Urothelium cell line (cell line): ENCODE measurements at regions not wholly inside any gene's neighbourhood (a gene's known extent, or its start where the extent isn't known, plus 50 kb on each side); places are given as distances from the start of the nearest gene placed in this dataset.
"Not testable (repeated sequence)": the region's sequence is repeated elsewhere in the genome, so short reads cannot be mapped to it uniquely, and the experiment has no call there.

ENCODE experiments used
- DNase-seq: peaks from one replicate; pipeline ENCODE4 v3.0.0; 2011; ENCODE audit warnings: low spot score, mixed read lengths
- FAIRE-seq: peaks from 2 replicates; lab custom pipeline; 2011; peaks lifted over from hg19 to GRCh38; lab: Jason Lieb, UNC

DNA sequence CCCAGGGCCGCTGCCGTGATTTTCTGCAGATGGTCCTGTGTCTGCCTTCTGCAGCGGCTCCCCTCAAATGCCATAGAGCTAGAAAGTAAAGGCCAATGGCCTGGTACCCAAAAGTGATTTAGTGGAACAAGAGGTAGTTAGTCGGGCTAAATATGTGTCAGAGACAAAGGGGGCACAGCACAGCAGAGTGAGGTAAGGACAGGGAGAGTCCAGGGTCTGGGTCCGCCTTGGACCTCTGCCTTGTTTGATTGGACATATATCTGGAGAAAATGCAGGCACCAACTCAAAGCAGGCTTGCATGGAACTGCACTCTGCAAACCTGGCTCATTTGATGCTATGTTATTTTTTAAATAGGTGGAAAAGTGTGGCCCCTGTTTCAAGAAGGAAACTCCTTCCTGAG, 249.6 kb upstream of the B3GAT1 start:
- DNase-seq (no peak), FAIRE-seq (no peak)

DNA sequence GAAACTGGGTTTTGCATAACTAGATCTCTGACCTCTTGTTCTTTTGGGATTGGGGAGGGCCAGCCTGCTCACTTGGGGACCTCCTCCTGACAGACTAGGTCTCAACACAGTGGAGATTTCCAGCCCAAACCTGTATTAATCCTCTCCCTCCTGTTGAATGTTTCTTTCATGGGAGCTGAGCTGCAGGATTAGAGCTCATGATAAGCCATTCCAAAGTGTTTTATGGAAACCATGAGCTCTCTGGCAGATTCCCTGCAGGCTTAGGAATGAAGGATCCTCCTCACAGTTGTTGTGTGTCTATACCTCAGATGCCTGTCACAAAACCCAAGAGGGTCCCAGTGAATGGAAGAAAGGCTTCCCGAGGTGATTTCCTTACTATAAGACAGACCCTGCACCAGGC, 248.4 kb upstream of the B3GAT1 start:
- DNase-seq, result no peak
- FAIRE-seq, result no peak

GRCh38 chr11:134659882-134660281, 247.8 kb upstream of the B3GAT1 start:
- no peak for DNase-seq

DNA sequence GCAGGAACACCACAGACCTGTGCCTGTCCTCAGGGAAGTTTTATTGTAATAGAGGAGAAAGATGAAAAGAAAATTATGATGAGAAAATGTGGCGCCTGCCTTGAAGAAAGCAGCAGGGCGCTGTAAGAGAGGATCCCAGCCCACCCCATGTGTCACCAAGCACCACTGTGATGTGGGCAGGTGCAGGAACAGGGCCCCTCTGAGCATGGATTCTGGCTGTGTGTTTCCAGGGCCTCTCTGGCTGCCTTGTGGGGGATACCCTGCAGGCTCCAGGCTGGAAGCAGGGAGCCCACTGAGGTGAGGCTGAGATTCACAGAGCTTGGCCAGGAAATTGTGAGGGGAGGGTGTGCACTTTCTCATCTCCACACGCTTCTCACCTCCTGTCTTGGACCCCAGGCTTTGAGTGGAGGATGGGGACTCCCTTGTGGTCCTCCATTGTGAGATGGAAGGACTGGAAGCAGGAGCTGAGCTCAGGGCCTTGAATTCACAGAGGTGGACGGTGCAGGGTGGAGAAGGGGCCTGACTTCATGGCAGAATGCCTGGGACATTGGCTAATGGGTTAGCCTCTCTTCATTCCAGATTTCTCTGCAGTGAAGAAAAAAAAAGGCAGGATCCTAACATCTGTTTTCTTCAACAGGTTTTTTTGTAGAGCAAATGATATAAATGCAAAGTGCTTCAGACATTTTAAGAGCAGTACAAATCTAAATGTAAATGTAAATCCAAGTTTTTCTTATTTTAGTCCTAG, 246.6 kb upstream of the B3GAT1 start:
- DNase-seq (no peak), FAIRE-seq (no peak)

More at GRCh38 chr11:134659882-134660281, 247.8 kb upstream of the B3GAT1 start:
- FAIRE-seq, result no peak

GRCh38 chr11:134657631-134658030, 245.6 kb upstream of the B3GAT1 start:
- DNase-seq (no peak), FAIRE-seq (no peak)

DNA sequence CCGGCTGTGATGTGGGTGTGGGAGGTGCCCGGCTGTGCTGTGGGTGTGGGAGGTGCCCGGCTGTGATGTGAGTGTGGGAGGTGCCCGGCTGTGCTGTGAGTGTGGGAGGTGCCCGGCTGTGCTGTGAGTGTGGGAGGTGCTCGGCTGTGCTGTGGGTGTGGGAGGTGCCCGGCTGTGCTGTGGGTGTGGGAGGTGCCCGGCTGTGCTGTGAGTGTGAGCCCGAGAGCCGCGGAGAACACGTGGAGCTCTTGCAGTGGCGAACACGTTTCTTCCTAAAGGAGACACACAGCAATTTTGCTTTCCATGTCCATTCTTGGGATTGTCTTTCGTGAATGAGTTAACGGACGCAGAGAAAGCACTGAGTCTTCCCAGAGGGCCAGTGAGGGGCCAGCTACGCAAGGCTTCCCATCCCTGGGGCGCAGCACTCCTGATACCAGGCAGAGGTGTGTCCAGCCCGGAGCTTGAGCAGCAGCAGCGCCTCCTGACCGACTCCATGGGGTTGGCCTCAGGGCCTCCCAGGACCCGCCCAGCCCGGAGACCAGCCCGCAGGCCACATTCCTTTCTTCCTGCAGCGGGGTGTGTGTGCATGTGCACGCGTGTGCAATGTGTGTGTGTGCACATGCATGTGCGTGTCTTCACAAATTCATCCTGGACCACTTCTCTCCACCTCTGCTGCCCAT, 245.0 kb upstream of the B3GAT1 start:
- peak; percentile 100 for FAIRE-seq

GRCh38 chr11:134656086-134656840, 244.2 kb upstream of the B3GAT1 start:
- DNase-seq, result peak; percentile 38
- not testable (repeated sequence) for FAIRE-seq

More for the DNA sequence above, 245.0 kb upstream of the B3GAT1 start:
- DNase-seq, result peak; percentile 62

- DNase-seq (no peak), FAIRE-seq (no peak)
Measured at GRCh38 chr11:134655189-134655989, 243.3 kb upstream of the B3GAT1 start.

DNA sequence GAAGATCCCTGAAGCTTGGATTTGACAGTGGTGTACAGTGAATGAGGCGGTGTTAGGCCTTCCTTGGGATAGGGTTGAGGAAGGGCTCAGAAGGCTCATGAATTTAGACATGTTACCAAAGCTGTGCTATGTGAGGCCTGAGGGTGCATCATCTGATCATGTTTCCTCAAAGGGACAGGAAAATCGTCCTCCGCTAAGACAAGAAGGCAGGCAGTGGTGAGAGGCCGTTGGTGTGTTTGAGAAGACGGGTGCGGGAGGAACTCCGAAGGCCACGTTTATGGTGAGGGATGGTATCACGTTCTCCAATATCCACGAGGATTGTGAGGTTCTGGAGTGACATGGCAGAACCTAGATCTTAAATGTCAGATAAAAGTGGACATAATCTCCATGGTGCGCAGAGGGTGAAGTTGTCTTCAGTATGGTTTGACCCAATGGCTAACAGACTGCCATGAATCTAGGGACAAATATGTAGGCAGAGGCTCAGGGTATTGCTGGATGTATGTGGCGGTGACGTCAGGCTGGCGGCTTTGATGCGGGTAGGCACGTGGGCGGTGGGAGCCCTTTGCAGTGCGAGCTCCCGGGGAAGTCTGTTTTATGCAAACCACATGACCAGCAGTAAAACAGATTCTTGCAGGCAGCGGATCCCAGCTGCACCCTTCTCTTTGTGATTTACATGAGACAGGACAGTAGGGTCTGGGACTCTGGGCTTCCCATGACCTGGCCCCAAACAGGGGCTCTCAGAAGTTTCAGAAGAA, 242.3 kb upstream of the B3GAT1 start:
- DNase-seq (no peak), FAIRE-seq (no peak)

DNA sequence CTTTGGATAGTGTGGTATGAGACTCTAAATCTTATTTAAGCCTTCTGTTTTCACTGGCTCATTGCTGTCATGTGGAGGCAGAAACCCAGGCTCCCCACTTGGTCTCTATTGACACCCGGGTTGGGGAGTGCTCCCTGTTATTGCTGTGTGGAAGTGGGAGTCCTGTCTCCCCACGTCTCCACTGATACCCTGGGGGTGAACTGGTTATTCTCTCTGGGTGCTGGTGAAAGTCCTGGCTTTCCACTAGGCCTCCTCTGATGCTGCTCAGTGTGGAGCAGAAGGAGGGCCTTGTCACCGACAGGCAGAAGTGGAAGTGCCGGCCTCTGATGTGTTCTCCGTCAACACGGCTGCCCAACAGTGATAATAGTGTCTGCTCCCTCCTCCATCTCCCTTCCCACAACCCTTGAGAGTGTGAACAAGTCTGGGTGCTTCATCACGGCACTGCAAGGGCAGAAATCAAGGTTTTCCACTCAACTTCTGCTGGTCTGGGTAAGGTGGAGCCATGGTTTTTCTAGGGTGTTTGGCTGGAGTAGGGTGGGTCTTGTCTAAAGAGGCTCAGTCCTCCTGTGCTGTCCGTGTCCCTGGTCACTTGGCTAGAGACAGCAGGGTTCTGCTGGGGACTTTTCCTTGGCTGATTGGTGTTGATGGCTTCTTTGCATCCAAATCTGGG, 240.7 kb upstream of the B3GAT1 start:
- no peak for FAIRE-seq
- no peak for DNase-seq

GRCh38 chr11:134647066-134647743, 235.2 kb upstream of the B3GAT1 start:
- FAIRE-seq (no peak), DNase-seq (peak; percentile 8)

- FAIRE-seq, result no peak
- no peak for DNase-seq
Measured at GRCh38 chr11:134646561-134646960, 234.5 kb upstream of the B3GAT1 start.

GRCh38 chr11:134645576-134645975, 233.5 kb upstream of the B3GAT1 start:
- FAIRE-seq, result no peak

DNA sequence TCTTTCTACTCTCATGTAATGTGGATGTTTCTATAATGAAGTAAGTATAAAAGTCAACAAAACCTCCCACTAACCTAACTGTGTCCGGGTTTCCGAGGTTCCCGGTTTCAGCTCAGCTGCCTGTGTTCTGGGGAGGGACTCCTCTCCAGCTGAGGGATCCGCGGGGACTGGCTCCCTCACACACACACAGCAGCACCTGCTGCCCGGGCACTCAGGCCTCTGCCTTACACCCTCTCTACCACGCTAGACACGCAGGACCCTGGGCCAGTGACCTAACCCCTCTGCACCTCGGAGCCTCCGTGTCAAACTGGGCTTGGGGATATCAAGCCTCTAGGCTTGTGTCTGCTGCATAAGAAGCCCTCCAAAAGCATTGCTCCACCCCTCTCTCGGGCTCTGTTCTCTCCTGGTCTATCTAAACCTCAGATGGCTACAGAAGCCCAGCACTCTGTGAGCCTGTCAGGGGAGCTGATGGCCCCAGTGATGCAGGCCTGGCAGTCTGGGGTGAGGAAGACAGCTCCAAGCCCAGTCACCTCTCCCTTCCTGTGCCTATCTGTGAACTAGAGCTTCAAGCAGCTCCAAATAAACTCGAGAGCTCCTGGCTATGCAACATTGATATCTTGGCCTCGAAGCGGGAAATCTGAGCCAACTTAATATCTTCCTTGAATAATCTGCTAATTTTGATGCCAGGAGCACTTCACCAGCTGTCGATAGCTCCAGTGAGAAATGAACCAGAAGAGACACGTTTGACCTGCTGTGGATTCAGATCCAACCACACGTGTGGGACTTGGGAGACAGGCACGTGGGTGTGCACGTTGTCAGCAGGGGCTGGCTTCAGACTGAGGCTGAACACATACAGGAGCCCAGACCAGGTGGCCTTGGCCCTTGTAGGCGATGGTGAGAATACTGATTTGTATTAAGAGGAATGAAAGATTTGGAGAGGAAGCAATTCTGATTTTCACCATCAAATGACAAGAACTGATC, 232.7 kb upstream of the B3GAT1 start:
- FAIRE-seq (no peak), DNase-seq (no peak)

More at GRCh38 chr11:134645576-134645975, 233.5 kb upstream of the B3GAT1 start:
- no peak for DNase-seq

DNA sequence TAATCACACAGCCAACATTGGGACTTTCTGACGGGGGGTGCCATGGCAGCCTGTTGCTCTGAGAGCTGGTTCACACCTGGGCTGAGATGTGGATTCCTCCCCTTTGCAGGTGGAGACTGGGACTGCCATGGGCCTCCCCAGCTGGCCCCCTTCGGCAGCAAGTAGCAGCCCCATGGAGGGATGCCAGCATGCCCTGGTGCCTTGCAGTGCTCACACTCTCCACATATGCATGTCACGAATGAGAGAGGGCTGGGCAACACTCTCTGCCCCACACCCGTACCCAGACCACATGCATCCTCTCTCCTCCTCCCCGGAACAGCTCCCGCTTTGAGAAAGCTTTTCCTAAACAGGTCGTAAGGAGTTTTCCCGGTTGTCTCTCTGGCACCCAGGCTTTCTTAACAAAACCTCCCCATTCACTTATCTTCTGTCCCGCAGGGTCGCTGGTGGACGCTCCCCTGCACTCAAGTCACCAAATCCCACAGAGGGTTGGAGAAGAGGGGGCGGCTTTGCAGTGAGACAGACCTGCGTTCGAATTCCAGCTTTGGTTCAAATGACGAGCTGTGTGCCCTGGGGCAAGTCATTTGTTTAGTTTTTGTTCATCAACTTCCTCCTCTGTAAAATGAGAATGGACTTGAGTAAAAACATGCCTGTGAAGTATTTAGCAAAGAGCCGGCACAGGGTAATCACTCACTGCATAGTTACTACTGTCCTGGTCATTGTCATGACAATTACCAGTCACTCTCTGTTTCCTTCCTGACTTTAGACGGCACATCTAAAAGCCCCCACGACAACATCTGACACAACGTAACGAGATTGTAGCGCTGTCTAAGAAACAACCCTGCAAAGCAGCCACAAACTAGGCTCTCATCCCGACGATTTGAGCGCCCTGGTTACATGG, 231.3 kb upstream of the B3GAT1 start:
- DNase-seq (no peak), FAIRE-seq (no peak)

DNA sequence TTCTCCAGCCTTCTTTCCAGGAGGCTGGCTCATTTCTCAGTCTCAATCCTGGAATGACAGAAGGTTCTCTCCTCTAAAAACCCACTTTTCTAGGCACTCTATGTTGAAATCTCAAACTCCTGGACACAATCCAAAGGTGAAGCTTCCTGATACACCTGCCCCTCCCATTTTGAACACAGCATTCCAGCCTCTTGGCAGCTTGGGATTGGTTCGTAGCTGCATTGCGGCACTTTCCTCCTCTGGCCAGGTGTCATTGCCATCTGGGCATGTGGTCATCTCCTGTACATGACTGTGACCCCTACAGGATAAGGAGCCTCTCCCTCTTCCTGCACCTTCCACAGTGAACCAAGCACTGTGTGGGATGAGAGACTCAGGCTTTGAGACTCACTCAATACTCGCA, 230.2 kb upstream of the B3GAT1 start:
- DNase-seq, result no peak
- no peak for FAIRE-seq
